ENCODE measurements at regions not wholly inside any gene's neighbourhood (a gene's known extent, or its start where the extent isn't known, plus 50 kb on each side); places are given as distances from the start of the nearest gene placed in this dataset.

DNA sequence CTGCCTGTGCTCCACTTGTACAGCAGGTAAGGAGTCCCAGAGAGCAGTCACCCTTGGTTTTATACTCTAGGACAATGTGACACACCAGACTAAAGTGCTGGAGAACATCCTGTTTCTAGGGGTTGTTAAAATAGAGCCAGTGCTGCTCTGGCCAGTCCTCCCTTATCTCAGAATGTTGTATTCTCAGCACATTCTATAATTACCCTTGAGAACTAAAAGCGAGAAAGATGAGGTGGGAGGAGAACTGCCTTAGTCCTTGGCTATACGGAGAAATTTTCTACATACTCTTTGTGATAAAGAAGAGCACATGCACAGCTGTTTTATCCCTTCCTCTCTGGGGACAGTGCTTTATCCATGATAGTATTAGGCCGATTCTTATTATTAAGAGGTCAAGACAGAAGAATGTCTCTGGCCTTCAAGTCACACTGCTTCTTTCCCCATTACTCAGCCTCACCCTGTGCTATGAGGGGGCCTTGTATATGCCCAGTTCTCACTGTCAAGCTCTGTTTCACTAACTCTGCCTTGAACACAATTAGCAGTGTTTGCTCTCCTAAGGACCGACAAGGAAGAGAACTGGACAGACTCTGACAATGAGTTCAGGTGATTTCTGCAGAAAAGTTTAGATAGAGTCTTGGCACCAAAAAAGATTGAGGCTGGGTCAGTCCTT, 385.8 kb downstream of the TRIB2 start:
- in situ Hi-C loops (cut with HindIII; ENCODE audit: low sequenced_read_pairs) = no loop called here
- TF ChIP-seq, protein P1, sequence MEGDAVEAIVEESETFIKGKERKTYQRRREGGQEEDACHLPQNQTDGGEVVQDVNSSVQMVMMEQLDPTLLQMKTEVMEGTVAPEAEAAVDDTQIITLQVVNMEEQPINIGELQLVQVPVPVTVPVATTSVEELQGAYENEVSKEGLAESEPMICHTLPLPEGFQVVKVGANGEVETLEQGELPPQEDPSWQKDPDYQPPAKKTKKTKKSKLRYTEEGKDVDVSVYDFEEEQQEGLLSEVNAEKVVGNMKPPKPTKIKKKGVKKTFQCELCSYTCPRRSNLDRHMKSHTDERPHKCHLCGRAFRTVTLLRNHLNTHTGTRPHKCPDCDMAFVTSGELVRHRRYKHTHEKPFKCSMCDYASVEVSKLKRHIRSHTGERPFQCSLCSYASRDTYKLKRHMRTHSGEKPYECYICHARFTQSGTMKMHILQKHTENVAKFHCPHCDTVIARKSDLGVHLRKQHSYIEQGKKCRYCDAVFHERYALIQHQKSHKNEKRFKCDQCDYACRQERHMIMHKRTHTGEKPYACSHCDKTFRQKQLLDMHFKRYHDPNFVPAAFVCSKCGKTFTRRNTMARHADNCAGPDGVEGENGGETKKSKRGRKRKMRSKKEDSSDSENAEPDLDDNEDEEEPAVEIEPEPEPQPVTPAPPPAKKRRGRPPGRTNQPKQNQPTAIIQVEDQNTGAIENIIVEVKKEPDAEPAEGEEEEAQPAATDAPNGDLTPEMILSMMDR (IDR thresholded peaks at IDR 0.05; ENCODE audit: low read depth, low read length, missing control alignments) = no peak
- H3K4me3 ChIP-seq (ENCODE audit: low read depth, low read length) = no peak overlapping the region
- DNase-seq (ENCODE audit: low read depth) = no peak

DNA sequence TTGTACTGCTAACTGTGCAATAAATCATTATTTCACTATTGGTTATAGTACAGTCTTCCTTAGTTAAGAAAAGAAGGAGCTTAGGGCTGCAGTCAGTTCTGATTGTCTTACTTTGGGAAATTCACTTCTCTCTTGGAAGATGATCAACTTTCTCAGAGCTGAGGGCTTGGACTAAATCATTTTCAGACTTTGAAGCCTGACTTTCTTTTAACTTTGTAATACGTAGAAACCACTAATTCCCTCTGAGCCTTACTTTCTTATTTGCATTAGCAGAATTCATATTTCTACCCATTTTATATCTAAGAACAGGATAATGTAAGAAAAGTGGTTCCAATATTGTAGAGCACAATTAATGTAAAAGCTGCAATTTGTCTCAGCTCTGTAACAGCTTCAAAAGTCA, 386.4 kb downstream of the TRIB2 start:
- H3K4me3 ChIP-seq (ENCODE audit: low read depth, low read length) = no peak overlapping the region
- no peak for DNase-seq (ENCODE audit: low read depth)
- in situ Hi-C loops (cut with HindIII; ENCODE audit: low sequenced_read_pairs) = no loop called here
- TF ChIP-seq, protein P1 (IDR thresholded peaks at IDR 0.05; ENCODE audit: low read depth, low read length, missing control alignments) = no peak

DNA sequence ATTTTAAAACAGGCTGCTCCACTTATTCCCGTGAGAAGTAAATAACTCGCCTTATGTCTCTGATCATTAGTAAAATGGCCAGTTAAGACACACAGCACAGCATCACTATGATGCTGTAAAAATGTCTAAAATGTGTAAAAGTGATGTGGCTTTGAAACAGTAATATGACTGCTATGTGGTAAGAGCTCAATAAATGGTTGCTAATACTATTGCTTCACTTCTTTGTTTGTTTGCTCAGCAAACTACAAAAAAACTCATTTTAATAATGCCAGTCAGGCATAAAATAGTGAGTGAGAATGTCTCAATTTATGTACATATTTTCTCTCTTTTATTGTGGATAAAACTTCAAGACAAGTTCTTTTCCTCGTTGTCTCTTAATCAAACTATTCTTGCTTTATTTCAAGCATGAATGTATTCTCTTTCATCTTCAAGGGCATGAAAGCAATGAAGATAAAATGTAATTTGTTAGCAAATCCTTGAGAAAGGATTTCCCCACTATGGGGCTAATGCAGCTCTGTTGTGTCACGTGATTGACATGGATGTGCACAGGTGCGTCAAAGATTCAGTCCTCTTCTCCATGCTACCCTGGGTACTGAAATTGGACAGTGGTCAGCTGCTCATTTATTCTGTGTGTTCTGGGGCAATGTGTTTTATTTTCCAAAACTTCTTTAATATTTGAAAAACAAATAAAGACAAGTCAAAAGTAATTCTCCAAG, 387.2 kb downstream of the TRIB2 start:
- H3K4me3 ChIP-seq (ENCODE audit: low read depth, low read length) = no peak overlapping the region
- in situ Hi-C loops (cut with HindIII; ENCODE audit: low sequenced_read_pairs) = no loop called here
- TF ChIP-seq, protein P1 (IDR thresholded peaks at IDR 0.05; ENCODE audit: low read depth, low read length, missing control alignments) = no peak
- no peak for DNase-seq (ENCODE audit: low read depth)

DNA sequence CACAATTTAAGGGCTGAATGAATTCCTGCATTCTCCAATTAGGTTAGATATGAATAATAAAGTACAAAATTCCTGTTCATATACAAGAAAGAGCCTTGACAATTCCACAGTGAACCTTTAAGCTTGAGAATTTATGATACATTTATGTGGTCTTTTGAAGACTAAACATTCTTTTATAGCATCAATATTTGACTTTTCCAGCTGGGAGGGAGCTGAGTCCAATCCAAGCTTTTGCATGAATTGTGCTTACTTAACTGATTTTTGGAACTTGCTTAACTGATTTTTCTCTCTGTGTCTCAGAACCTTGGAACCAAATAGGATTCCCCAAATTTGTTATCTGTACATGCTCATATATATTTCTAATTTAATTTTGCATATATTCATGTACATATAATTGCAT, 388.0 kb downstream of the TRIB2 start:
- in situ Hi-C loops (cut with HindIII; ENCODE audit: low sequenced_read_pairs) = no loop called here
- TF ChIP-seq, protein P1 (IDR thresholded peaks at IDR 0.05; ENCODE audit: low read depth, low read length, missing control alignments) = no peak
- H3K4me3 ChIP-seq (ENCODE audit: low read depth, low read length) = no peak overlapping the region
- DNase-seq (ENCODE audit: low read depth) = no peak

DNA sequence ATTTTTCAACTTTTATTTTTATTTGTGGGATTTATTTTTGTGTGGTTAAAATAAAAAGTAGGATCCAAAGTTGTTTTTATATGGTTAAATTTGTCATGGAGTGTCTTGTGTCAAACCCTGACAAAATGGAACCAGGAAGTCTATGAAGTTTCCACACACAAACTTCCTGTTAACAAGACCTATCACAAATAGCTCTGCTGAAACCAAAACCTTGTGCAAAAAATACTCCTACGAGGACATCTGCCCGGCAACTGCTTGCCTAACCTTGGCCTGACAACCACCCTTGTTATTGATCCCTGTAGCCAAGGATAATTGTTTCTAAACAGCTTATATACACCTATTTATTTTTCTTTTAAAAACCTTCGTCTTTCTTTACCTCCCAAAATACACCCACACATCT, 389.6 kb downstream of the TRIB2 start:
- TF ChIP-seq, protein P1 (IDR thresholded peaks at IDR 0.05; ENCODE audit: low read depth, low read length, missing control alignments) = no peak
- DNase-seq (ENCODE audit: low read depth) = no peak
- in situ Hi-C loops (cut with HindIII; ENCODE audit: low sequenced_read_pairs) = no loop called here
- no peak overlapping the region for H3K4me3 ChIP-seq (ENCODE audit: low read depth, low read length)

DNA sequence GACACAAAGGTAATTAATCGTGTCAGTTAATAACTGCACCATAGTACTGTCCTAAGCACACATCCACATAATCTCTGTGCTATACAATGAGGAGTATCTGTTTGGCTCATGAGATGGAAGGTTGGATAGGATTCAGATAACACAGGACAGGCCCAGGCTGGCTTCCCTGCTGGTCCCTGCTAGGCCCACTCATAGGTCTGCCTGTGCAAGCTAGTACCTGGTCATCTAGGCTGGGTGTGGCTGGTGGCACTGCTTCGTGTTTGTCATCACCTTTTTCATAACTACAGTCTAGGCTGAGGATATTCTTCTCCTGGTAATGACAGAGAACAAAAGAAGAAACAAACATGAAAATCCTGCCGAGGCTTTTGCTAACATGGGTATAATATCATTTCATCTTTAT, 392.8 kb downstream of the TRIB2 start:
- TF ChIP-seq, protein P1 (IDR thresholded peaks at IDR 0.05; ENCODE audit: low read depth, low read length, missing control alignments) = no peak
- H3K4me3 ChIP-seq (ENCODE audit: low read depth, low read length) = no peak overlapping the region
- no peak for DNase-seq (ENCODE audit: low read depth)
- in situ Hi-C loops (cut with HindIII; ENCODE audit: low sequenced_read_pairs) = no loop called here

Measured in astrocyte of the cerebellum (primary cell).